ENCODE measurements at regions not wholly inside any gene's neighbourhood (a gene's known extent, or its start where the extent isn't known, plus 50 kb on each side); places are given as distances from the start of the nearest gene placed in this dataset.

DNA sequence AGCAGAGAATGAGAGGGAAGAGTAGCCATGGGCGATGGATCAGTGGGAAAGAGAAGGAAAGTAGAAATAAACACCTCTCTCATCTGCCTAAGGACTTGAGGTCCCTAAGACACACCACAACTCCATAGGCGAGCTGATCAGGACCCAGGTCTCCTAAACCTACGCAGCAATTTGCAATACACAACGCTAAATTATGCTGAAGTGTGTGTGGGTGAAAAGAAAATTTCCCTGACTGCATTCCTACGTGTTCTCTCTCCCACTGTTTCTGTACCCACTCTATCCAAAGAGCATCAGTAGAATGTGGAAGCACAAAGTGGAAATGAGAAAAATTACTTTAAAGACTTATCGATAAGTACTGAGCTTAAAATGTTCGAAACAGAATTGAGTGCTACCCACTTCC, 88.9 kb downstream of the RPS29 start:
- H3K27ac ChIP-seq = no peak overlapping the region
- DNase-seq = no peak
- H3K4me3 ChIP-seq = no peak overlapping the region
- intact Hi-C loops (cut with DNase I) = no loop called here
- H3K27me3 ChIP-seq (ENCODE audit: insufficient read depth in 3 of 3, low read length in 2 of 3) = peaks cover 0 to 8% (median 2%) of the 10 kb centered on the region in 3 donors
- H3K36me3 ChIP-seq (ENCODE audit: insufficient read depth in 1 of 2, low read depth in 1 of 2) = no peaks in the 10 kb centered on the region
- 86 to 89% (median 88%) methylated on average over 7 of the region's 7 CpGs for WGBS, 3 donors
- no peaks in the 10 kb centered on the region for H3K4me1 ChIP-seq
- H3K9me3 ChIP-seq = no peaks in the 10 kb centered on the region
- TF ChIP-seq, protein P1, sequence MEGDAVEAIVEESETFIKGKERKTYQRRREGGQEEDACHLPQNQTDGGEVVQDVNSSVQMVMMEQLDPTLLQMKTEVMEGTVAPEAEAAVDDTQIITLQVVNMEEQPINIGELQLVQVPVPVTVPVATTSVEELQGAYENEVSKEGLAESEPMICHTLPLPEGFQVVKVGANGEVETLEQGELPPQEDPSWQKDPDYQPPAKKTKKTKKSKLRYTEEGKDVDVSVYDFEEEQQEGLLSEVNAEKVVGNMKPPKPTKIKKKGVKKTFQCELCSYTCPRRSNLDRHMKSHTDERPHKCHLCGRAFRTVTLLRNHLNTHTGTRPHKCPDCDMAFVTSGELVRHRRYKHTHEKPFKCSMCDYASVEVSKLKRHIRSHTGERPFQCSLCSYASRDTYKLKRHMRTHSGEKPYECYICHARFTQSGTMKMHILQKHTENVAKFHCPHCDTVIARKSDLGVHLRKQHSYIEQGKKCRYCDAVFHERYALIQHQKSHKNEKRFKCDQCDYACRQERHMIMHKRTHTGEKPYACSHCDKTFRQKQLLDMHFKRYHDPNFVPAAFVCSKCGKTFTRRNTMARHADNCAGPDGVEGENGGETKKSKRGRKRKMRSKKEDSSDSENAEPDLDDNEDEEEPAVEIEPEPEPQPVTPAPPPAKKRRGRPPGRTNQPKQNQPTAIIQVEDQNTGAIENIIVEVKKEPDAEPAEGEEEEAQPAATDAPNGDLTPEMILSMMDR (IDR thresholded peaks at IDR 0.05) = no peak
- no peak for ATAC-seq

DNA sequence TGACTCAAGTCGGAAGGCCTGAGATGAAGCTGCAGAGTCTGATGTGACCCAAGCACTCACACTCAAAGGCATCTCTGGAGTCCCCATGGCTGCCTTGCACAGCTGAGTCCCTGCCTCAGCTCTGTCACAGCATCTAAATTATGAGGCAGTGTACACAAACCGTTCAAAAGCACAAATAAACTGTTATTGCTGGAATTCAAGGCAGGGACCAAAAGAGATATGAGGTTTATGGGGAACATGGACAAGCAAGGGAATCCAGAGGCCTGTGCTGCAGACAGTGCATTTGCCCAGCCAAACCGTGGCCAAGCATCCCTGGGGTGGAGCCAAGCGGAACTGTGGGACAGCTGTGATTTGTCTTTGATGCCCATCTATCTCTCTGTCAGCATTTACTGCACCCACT, 91.3 kb downstream of the RPS29 start:
- Histone ChIP-seq H3K27me3 (ENCODE audit: insufficient read depth in 3 of 3, low read length in 2 of 3) (peaks cover 0 to 3% (median 0%) of the 10 kb centered on the region in 3 donors), H3K36me3 (ENCODE audit: insufficient read depth in 1 of 2, low read depth in 1 of 2) (no peaks in the 10 kb centered on the region), H3K9me3 (no peaks in the 10 kb centered on the region), H3K27ac (no peak overlapping the region), H3K4me3 (no peak overlapping the region), H3K4me1 (no peaks in the 10 kb centered on the region)
- intact Hi-C loops (cut with DNase I) = no loop called here
- ATAC-seq = no peak
- WGBS, 3 donors = 39 to 52% (median 41%) methylated on average over 4 of the region's 4 CpGs
- TF ChIP-seq, protein P1 (IDR thresholded peaks at IDR 0.05) = no peak
- no peak for DNase-seq

DNA sequence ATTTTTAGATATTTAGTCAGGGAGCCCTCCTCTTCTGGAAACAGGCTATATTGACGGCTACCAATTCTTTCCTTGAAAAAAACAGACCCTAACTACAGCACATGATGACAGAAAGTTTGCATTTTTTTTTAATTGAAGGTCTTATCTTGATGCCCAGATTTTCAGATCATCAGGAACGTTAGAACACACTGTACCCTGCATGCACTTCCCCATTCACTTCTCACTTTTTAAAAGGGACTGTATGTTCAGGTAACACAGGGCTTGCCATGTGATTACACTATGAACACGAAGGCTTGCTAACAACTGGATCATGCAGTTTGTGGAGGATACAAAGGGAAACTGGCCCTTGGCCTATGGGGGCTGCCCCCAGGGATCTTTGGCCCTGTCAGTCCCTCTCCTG, 92.6 kb downstream of the RPS29 start:
- Histone ChIP-seq H3K9me3 (no peaks in the 10 kb centered on the region), H3K4me3 (no peak overlapping the region), H3K36me3 (ENCODE audit: insufficient read depth in 1 of 2, low read depth in 1 of 2) (no peaks in the 10 kb centered on the region), H3K4me1 (no peaks in the 10 kb centered on the region), H3K27me3 (ENCODE audit: insufficient read depth in 3 of 3, low read length in 2 of 3) (peaks cover 0 to 3% (median 0%) of the 10 kb centered on the region in 3 donors), H3K27ac (no peak overlapping the region)
- intact Hi-C loops (cut with DNase I) = no loop called here
- ATAC-seq (no peak), DNase-seq (no peak)
- TF ChIP-seq, protein P1 (IDR thresholded peaks at IDR 0.05) = no peak
- WGBS, 3 donors = 42 to 55% (median 47%) methylated on average over 3 of the region's 3 CpGs

DNA sequence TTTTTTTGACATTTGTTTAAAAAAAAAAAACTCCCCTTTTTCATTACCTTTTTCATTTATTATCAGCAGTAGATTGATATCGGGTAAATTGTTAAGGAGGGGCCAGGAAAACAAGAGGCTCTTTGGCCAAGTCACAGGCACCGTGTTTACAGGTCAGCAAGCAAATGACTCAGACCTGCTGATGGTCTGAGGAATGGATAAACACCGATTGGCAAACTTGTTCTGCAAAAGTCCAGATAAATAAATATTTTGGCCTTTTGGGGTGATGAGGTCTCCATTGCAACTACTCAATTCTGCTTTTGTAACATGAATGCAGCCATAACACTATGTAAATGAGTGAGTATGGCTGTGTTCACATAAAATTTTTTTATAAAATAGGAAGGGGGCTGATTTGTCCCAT, 94.0 kb downstream of the RPS29 start:
- ATAC-seq (no peak), DNase-seq (no peak)
- Histone ChIP-seq H3K4me3 (no peak overlapping the region), H3K27ac (no peak overlapping the region), H3K4me1 (no peaks in the 10 kb centered on the region), H3K27me3 (ENCODE audit: insufficient read depth in 3 of 3, low read length in 2 of 3) (no peaks in the 10 kb centered on the region), H3K36me3 (ENCODE audit: insufficient read depth in 1 of 2, low read depth in 1 of 2) (no peaks in the 10 kb centered on the region), H3K9me3 (no peaks in the 10 kb centered on the region)
- WGBS, 3 donors = 41 to 52% (median 42%) methylated on average over 3 of the region's 3 CpGs
- TF ChIP-seq, protein P1 (IDR thresholded peaks at IDR 0.05) = no peak
- intact Hi-C loops (cut with DNase I) = no loop called here

DNA sequence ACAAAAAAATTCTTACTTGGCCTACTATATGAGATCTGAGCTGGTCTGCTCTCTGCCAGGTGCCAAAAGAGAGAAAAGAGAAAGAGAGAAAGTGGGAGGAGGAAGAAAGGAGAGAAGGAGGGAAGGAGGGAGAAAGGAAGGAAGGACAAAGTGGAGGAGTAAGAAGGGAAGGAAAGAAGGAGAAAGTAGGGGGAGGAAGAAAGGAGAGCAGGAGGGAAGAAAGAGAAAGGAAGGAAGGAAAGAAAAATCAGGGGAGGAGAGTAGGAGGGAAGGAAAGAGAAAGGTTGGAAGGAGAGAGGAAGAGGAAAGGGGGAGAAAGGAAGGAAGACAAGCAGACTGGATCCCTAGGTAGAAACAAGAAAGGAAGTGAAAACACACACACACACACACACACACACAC, 96.8 kb downstream of the RPS29 start:
- Histone ChIP-seq H3K4me3 (no peak overlapping the region), H3K4me1 (no peaks in the 10 kb centered on the region), H3K36me3 (ENCODE audit: insufficient read depth in 1 of 2, low read depth in 1 of 2) (no peaks in the 10 kb centered on the region), H3K27ac (no peak overlapping the region), H3K9me3 (no peaks in the 10 kb centered on the region), H3K27me3 (ENCODE audit: insufficient read depth in 3 of 3, low read length in 2 of 3) (no peaks in the 10 kb centered on the region)
- ATAC-seq = no peak
- intact Hi-C loops (cut with DNase I) = no loop called here
- TF ChIP-seq, protein P1 (IDR thresholded peaks at IDR 0.05) = no peak
- no peak for DNase-seq

All from psoas muscle (tissue), 7 donors.